ENCODE measurements at regions not wholly inside any gene's neighbourhood (a gene's known extent, or its start where the extent isn't known, plus 50 kb on each side); places are given as distances from the start of the nearest gene placed in this dataset.
"Not testable (repeated sequence)": the region's sequence is repeated elsewhere in the genome, so short reads cannot be mapped to it uniquely, and the experiment has no call there.

DNA sequence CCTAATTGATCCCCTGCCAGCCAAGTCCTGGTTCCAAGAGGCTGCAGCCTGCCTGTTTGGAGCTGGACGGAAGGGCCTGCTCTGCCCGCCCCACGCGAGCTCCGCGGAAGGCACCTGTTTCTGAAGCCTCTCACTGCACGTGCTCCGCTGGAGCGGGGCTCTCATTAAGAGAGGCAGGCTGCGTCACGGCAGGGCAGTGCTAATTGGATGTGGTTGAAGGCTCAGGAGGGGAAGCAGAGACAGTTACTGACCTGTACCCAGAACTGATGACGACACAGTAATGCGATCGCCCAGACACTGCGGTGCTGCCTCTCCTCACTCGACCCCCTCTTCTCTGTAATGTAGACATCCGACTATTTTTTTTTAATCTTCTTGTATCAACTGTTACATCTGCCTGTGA lies 411.1 kb upstream of the MGMT start:
- peak in 1 of 56 donors; percentile 5 for DNase-seq

- no peak for DNase-seq
Measured at GRCh38 chr10:129056734-129057689, 410.0 kb upstream of the MGMT start.

- no peak for DNase-seq
Measured at GRCh38 chr10:129057856-129058663, 409.0 kb upstream of the MGMT start.

- no peak for DNase-seq
Measured at GRCh38 chr10:129058664-129059155, 408.3 kb upstream of the MGMT start.

DNA sequence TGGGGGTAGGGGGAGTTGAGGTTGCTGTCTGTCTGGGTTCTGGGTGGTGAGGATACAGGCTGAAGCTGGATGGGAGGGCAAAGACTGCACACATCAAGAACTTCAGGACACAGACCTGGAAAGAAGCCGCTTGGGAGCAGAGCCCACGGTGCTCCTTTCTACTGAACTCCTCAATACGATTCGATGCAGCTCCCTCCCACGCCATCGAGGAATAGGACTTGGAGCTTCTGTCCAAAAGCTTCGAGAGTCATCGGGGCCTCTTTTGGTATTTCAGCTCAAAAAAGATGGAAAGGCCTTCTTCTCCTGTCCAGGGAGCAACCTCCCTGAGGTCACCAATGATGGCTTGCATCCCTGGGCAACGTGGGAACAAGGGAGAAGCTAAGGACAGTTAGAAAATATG lies 407.1 kb upstream of the MGMT start:
- no peak for DNase-seq

GRCh38 chr10:129063212-129063611 lies 403.8 kb upstream of the MGMT start:
- no peak for DNase-seq

- DNase-seq: no peak
Measured at GRCh38 chr10:129063877-129064276, 403.2 kb upstream of the MGMT start.

DNA sequence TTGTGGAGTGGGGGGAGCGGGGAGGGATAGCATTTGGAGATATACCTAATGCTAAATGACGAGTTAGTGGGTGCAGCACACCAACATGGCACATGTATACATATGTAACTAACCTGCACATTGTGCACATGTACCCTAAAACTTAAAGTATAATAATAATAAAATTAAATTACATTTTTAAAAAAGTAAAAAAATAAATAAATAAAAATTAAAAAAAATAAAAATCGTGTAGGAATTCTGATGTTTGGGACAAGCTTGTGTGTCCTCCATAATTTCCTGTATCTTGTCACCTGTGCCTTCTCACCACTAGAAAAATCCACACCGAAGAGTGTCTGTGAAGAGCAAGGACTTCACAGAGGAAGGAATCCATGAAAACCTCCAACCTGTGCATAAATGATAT lies 400.5 kb upstream of the MGMT start:
- DNase-seq: not testable (repeated sequence)

DNA sequence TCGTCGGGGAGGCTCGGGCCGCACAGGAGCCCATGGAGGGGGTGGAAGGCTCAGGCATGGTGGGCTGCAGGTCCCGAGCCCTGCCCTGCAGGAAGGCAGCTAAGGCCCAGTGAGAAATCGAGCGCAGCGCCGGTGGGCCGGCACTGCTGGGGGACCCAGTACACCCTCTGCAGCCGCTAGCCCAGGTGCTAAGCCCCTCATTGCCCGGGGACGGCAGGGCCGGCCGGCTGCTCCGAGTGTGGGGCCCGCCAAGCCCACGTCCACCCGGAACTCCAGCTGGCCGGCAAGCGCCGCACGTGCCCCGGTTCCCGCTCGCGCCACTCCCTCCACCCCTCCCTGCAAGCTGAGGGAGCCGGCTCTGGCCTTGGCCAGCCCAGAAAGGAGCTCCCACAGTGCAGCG lies 395.6 kb upstream of the MGMT start:
- not testable (repeated sequence) for DNase-seq

DNA sequence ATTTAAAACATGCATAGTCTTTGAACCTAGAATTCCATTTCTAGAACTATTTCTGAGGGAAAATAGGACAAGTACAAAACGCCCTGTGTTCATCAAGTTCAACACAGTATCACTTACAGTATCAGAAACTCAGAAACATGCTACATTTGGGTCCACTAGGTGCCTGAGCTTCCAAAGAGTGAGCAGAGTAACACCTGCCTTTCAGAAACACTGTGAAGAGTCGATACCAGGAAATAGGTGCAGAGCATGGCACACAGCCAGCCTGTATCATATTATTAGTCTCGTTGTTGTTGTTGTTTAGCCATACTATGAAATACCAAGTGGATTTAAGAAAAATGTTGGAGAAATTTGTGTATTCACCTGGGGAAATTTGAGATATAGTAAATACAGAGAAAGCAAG lies 392.1 kb upstream of the MGMT start:
- no peak for DNase-seq

DNA sequence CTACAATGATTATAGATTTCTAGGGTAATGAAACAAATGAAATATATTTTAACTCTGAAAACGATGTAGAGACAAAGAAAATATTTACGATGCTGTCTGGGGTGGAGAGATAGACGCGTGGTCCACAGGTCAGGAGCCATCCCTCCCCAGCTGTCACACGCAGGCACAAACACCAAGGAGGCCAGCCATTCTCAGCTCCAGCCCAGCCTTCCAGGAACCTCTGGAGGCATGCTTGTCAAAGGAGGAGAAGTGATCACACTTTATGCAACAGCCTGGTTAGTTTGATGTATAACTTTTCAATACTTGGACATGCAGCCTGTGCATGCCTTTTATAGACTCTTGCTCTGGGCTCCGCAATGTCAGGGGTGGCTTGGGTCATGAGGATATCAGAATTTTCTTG lies 391.5 kb upstream of the MGMT start:
- DNase-seq: no peak

DNA sequence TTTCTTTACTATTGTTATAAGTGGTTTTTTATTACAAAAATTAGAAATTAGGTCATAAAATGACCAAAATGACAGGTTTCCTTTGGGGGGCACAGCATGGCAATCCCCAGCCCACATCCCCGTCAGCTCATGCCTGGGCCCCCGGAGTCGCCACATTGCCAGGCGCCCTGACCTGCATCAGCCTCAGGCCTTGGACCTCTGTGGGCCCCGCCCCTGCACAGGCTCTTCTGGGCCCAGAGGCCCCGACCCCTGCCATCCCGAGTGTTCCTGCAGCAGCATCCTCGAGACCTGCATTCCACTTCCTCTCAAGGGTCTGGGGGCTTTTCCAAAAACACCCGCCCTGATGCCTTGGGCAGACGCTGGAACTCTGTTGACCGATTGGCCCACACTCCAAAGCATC lies 391.1 kb upstream of the MGMT start:
- no peak for DNase-seq

GRCh38 chr10:129078346-129078745 lies 388.7 kb upstream of the MGMT start:
- peak in 2 of 56 donors; percentile 8 to 14 for DNase-seq

DNA sequence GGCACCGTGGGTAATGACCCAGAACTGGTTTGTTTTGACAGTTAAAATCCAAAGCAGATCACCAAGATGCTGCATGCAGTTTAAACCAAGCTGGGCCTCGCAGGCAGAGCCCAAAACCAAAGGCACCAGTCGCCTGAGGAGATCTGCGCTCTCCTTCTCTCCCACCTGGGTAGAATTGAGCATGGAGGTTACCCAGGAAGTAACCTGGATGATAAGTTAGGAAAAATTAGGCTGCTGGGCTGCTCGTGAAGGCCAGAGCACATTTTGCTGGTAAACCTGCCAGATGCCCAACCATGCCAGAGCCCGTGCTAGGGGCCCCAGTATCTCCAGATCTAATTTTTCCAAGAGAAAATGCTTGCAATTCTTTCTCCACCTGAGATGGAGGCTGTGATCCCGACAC lies 388.3 kb upstream of the MGMT start:
- no peak for DNase-seq

GRCh38 chr10:129079705-129080104 lies 387.3 kb upstream of the MGMT start:
- DNase-seq: peak in 10 of 56 donors; percentile 2 to 42 (median 12)

DNA sequence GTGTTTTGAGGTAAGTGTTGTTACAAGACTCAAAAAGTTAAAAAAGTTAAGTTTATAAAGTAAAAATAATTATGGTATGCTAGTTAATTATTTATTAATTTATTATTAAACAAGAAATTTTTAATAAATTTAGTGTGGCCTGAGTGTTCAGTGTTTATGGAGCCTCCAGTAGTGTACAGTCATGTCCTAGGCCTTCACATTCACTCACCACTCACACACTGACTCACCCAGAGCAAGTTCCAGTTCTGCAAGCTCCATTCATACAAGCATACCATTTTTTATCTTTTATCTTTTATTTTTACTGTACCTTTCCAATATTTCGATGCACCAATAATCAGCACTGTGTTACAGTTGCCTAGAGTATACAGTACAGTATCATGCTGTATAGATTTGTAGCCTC lies 381.2 kb upstream of the MGMT start:
- DNase-seq: no peak

GRCh38 chr10:129089341-129089740 lies 377.7 kb upstream of the MGMT start:
- DNase-seq: no peak

- DNase-seq: no peak
Measured at GRCh38 chr10:129090165-129090564, 376.9 kb upstream of the MGMT start.

DNA sequence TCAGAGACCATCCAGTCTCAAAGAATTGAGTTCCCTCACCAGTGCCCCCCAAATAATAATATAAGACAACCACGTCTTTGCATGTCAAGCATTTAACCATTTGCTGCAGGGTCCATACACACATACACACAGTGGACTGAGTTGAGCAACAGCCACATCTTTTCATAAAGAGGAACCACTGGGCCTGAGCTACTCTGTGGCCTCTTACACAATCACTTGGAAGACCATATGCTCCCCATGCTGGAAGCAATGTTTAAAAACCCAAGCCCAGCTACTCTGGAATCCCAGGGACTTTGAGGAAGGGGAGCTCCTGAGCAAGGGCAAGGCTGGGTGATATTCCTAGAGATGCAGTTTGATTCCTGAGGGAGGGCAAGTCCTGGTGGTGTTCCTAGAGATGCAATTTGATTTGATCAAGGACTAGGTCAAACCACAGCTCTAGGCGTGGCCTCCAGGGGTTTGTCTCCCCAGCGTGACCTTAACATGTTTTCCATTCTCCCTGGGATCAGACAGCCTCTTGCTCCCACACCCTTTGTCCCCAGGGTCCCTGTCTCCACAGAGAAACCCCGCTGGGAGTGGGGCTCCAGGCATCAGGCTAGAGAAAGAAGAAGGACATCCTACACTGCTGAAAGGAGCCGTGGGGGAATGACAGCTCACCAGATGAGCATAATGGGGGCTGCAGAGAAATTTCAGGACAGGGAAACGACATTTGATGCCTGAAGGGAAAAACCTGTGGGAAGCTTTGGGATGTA lies 376.2 kb upstream of the MGMT start:
- no peak for DNase-seq

DNA sequence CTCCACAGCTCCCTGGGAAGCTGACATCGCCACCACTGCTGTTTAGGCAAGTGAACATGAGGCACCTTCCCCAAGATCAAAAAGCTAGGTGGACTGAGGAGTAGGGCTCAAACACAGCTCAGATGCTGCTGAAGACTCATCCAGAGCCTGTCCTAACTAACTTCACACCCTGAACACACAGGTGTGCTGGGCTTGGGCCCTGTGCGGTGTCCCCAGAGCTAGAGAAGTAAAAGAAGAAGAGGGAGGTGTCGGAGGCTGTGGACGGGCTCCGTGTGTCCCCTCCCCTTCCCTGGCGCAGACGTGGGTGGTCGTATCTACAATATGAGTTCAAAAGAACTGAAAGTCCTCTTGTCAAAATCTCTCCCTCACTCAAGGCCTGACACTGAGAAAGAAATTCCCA lies 373.4 kb upstream of the MGMT start:
- DNase-seq: no peak

DNA sequence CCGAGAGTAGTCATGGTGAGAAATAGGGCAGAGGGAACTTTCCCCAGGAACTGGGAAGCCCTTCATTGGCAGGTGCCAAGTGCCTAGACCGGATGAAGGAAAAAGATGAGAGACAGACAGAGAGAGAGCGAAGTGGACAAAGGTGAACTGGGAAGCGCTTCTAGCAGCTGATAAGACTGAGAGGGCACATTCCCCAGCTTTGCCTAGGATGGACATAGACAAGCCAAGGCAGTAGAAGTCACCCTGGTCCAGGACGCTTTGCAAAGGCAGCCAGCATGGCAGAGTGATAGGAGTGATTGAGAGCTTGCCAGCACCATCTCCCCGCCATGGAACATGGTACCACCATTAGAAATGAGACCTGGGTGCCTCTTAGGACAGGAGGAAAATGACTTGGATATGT lies 372.8 kb upstream of the MGMT start:
- DNase-seq: no peak

DNA sequence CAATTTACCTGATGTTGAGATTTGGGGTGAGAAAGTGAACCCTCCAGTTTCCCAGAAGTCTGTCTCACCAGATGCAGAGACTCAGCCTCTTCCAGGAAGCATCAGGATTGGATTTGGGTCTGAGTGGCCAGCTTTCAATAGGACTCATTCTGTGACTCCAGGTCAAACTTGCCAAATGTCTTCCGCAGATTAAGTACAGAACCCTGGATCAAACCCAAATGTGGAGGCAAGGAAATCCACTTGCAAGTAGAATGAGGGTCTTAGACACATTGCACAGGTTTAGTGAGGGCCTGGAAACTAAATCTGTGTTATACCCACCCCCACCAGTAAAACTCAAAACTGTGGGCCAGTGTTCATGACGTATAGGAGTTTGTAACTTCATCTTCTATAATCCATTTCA lies 372.2 kb upstream of the MGMT start:
- DNase-seq: no peak
